ENCODE measurements at regions not wholly inside any gene's neighbourhood (a gene's known extent, or its start where the extent isn't known, plus 50 kb on each side); places are given as distances from the start of the nearest gene placed in this dataset.

- ChIA-PET CTCF (no interaction called here), POLR2A (no interaction called here)
- Mint-ChIP-seq H3K9me3 (no peaks in the 10 kb centered on the region), H3K27ac (no peak overlapping the region), H3K36me3 (no peaks in the 10 kb centered on the region), H3K4me3 (no peak overlapping the region), H3K4me1 (no peaks in the 10 kb centered on the region), H3K27me3 (ENCODE audit: low read depth) (no peaks in the 10 kb centered on the region)
- no peak for TF ChIP-seq NR3C1 (CRISPR knock-in tag; conservative IDR thresholded peaks at IDR 0.05; ENCODE audit: low read depth)
- TF ChIP-seq MLX (CRISPR knock-in tag; IDR thresholded peaks at IDR 0.05), result no peak
- no peak for TF ChIP-seq ESRRA (CRISPR knock-in tag; IDR thresholded peaks at IDR 0.05; ENCODE audit: borderline replicate concordance)
- no peak for TF ChIP-seq MAX (CRISPR knock-in tag; IDR thresholded peaks at IDR 0.05)
- TF ChIP-seq SP1 (CRISPR knock-in tag; conservative IDR thresholded peaks at IDR 0.05), result no peak
- TF ChIP-seq MYBL2 (CRISPR knock-in tag; IDR thresholded peaks at IDR 0.05), result no peak
- TF ChIP-seq PRRX2 (CRISPR knock-in tag; IDR thresholded peaks at IDR 0.05), result no peak
- TF ChIP-seq MXD4 (CRISPR knock-in tag; IDR thresholded peaks at IDR 0.05; ENCODE audit: borderline replicate concordance), result no peak
- no peak for TF ChIP-seq AR (CRISPR knock-in tag; IDR thresholded peaks at IDR 0.05)
- no peak for TF ChIP-seq ATF2 (CRISPR knock-in tag; IDR thresholded peaks at IDR 0.05; ENCODE audit: borderline replicate concordance, low read depth)
- no peak for TF ChIP-seq FOXP1 (CRISPR knock-in tag; IDR thresholded peaks at IDR 0.05; ENCODE audit: borderline replicate concordance)
- TF ChIP-seq, protein P1, sequence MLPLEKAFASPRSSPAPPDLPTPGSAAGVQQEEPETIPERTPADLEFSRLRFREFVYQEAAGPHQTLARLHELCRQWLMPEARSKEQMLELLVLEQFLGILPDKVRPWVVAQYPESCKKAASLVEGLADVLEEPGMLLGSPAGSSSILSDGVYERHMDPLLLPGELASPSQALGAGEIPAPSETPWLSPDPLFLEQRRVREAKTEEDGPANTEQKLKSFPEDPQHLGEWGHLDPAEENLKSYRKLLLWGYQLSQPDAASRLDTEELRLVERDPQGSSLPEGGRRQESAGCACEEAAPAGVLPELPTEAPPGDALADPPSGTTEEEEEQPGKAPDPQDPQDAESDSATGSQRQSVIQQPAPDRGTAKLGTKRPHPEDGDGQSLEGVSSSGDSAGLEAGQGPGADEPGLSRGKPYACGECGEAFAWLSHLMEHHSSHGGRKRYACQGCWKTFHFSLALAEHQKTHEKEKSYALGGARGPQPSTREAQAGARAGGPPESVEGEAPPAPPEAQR (CRISPR knock-in tag; IDR thresholded peaks at IDR 0.05), result no peak
- DNase-seq (ENCODE audit: low spot score) (no peak), ATAC-seq (no peak)
Measured at GRCh38 chr4:133714211-133714610, 487.4 kb downstream of the PABPC4L start.

DNA sequence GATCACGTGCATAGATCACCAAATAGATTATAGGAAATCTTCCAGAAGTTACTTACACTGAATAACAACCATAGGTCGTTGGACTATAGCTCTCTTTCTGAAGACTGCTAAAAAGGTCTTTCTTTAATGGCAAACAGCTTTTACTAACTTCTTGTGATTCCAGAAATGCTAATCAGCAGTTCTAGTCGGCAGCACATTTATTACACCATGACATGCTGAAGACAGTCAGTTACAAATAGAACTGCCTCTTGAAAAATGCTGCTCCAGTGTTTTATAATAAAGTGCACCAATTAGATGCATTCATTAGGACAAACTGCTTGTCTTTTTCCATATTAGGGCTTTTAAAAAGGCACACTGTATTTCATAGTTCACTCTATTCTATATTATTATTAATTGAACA, 488.2 kb downstream of the PABPC4L start:
- no peak for DNase-seq (ENCODE audit: low spot score)
- H3K4me3 Mint-ChIP-seq, result no peak overlapping the region
- no peaks in the 10 kb centered on the region for H3K9me3 Mint-ChIP-seq
- H3K27me3 Mint-ChIP-seq (ENCODE audit: low read depth), result no peaks in the 10 kb centered on the region
- POLR2A ChIA-PET, result no interaction called here
- H3K4me1 Mint-ChIP-seq, result no peaks in the 10 kb centered on the region
- H3K27ac Mint-ChIP-seq, result no peak overlapping the region
- CTCF ChIA-PET, result no interaction called here
- ATAC-seq, result no peak
- H3K36me3 Mint-ChIP-seq, result no peaks in the 10 kb centered on the region
- TF ChIP-seq JUN (CRISPR knock-in tag; IDR thresholded peaks at IDR 0.05), result no peak
- no peak for TF ChIP-seq STAT6 (CRISPR knock-in tag; conservative IDR thresholded peaks at IDR 0.05; ENCODE audit: low read depth)
- TF ChIP-seq JAZF1 (CRISPR knock-in tag; IDR thresholded peaks at IDR 0.05), result no peak
- no peak for TF ChIP-seq RORB (CRISPR knock-in tag; IDR thresholded peaks at IDR 0.05)
- TF ChIP-seq ZNF138 (CRISPR knock-in tag; conservative IDR thresholded peaks at IDR 0.05), result no peak
- no peak for TF ChIP-seq IRF2 (CRISPR knock-in tag; IDR thresholded peaks at IDR 0.05; ENCODE audit: borderline replicate concordance, low read depth)
- TF ChIP-seq MAX (CRISPR knock-in tag; IDR thresholded peaks at IDR 0.05), result no peak
- no peak for TF ChIP-seq ZNF423 (CRISPR knock-in tag; IDR thresholded peaks at IDR 0.05)
- TF ChIP-seq, protein P2, sequence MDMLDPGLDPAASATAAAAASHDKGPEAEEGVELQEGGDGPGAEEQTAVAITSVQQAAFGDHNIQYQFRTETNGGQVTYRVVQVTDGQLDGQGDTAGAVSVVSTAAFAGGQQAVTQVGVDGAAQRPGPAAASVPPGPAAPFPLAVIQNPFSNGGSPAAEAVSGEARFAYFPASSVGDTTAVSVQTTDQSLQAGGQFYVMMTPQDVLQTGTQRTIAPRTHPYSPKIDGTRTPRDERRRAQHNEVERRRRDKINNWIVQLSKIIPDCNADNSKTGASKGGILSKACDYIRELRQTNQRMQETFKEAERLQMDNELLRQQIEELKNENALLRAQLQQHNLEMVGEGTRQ (CRISPR knock-in tag; IDR thresholded peaks at IDR 0.05), result no peak
- TF ChIP-seq ZNF671 (CRISPR knock-in tag; IDR thresholded peaks at IDR 0.05), result no peak
- no peak for TF ChIP-seq KAT7 (CRISPR knock-in tag; IDR thresholded peaks at IDR 0.05; ENCODE audit: borderline replicate concordance)
- TF ChIP-seq TEAD1 (CRISPR knock-in tag; IDR thresholded peaks at IDR 0.05), result no peak
- TF ChIP-seq PRRX2 (CRISPR knock-in tag; IDR thresholded peaks at IDR 0.05), result no peak
- TF ChIP-seq MYBL2 (CRISPR knock-in tag; IDR thresholded peaks at IDR 0.05), result no peak

Measured in WTC11 (cell line).